CD4-positive, alpha-beta T cell (primary cell): ENCODE measurements at regions not wholly inside any gene's neighbourhood (a gene's known extent, or its start where the extent isn't known, plus 50 kb on each side); places are given as distances from the start of the nearest gene placed in this dataset.

ENCODE experiments used
- ATAC-seq: fragments of 200-7000 bp; cut with Tn5 transposase; one replicate; pipeline ENCODE4 v1.10.0; 2022; ENCODE audit warnings: mild to moderate bottlenecking; ENCODE audit not compliant: poor library complexity
- CTCF ChIA-PET: fragments of 350-600 bp; sonication (Branson Sonifier 250); formaldehyde crosslinking; loops from one replicate; lab custom pipeline; 2021; ENCODE audit warnings: antibody characterized with exemption, inconsistent platforms; lab: Charles Lee
- POLR2A ChIA-PET: fragments of 350-600 bp; sonication (Branson Sonifier 250); formaldehyde crosslinking; loops from one replicate; lab custom pipeline; 2021; ENCODE audit warnings: antibody characterized with exemption, inconsistent platforms; lab: Charles Lee
- DNase-seq, 14 experiments: peaks; one replicate each; pipeline ENCODE4 v3.0.0-alpha.2; 2013 to 2020; ENCODE audit warnings: mixed read lengths in 2 of 14
- H3K27ac ChIP-seq, 2 donors: one replicate each; pipeline versions ENCODE4 v1.5.1 to v1.7.0; 2013; ENCODE audit warnings: low read length in 2 of 2, low read depth in 1 of 2, mild to moderate bottlenecking in 1 of 2
- H3K27me3 ChIP-seq, 2 experiments: 1 replicate in 1 of 2; 2 replicates in 1 of 2; pipeline versions ENCODE4 v1.6.1 to v1.7.0; 2013; ENCODE audit warnings: low read length in 2 of 2, control low read depth in 1 of 2, mild to moderate bottlenecking in 1 of 2, moderate library complexity in 1 of 2; ENCODE audit not compliant: insufficient read depth in 2 of 2, control insufficient read depth in 1 of 2
- H3K36me3 ChIP-seq: one replicate; pipeline ENCODE4 v1.6.1; 2013; ENCODE audit warnings: low read length, control low read depth; ENCODE audit not compliant: insufficient read depth
- H3K4me1 ChIP-seq: one replicate; pipeline ENCODE4 v1.6.1; 2013; ENCODE audit warnings: low read length, control low read depth; ENCODE audit not compliant: insufficient read depth
- H3K4me3 ChIP-seq: one replicate; pipeline ENCODE4 v1.5.1; 2013; ENCODE audit warnings: mild to moderate bottlenecking, low read length, moderate library complexity
- H3K9me3 ChIP-seq, 2 experiments: 1 replicate in 1 of 2; 2 replicates in 1 of 2; pipeline versions ENCODE4 v1.6.1 to v1.7.0; 2013; ENCODE audit warnings: low read length in 2 of 2, mild to moderate bottlenecking in 2 of 2, control low read depth in 1 of 2, moderate library complexity in 1 of 2; ENCODE audit not compliant: control insufficient read depth in 1 of 2, insufficient read depth in 1 of 2
- H3K27ac Mint-ChIP-seq: one replicate; pipeline ENCODE4 v1.8.0; 2020; ENCODE audit warnings: mixed read lengths
- H3K27me3 Mint-ChIP-seq: one replicate; pipeline ENCODE4 v1.8.0; 2021; ENCODE audit warnings: mixed read lengths
- H3K36me3 Mint-ChIP-seq: one replicate; pipeline ENCODE4 v1.8.0; 2021; ENCODE audit warnings: low read depth, mixed read lengths
- H3K4me1 Mint-ChIP-seq: one replicate; pipeline ENCODE4 v1.8.0; 2021; ENCODE audit warnings: low read depth, mixed read lengths
- H3K4me3 Mint-ChIP-seq: one replicate; pipeline ENCODE4 v1.8.0; 2020; ENCODE audit warnings: mild to moderate bottlenecking, mixed read lengths
- H3K9me3 Mint-ChIP-seq: one replicate; pipeline ENCODE4 v1.8.0; 2020; ENCODE audit warnings: mixed read lengths
- intact Hi-C, 2 experiments: fragments of 100-400 bp; cut with DNase I in 1 of 2; cut with micrococcal nuclease in 1 of 2; formaldehyde crosslinking; loops; one replicate each; pipeline versions ENCODE4 v1.15.1 to v1.9.0; 2023 to 2025; cut with DNase I, micrococcal nuclease
- TF ChIP-seq, protein P1 (sequence below): fragments of 200-600 bp; IDR thresholded peaks from one replicate; pipeline ENCODE4 v1.8.0; 2022; ENCODE audit warnings: antibody characterized with exemption, mild to moderate bottlenecking

- Mint-ChIP-seq H3K4me1 (no peaks in the 10 kb centered on the region), H3K27me3 (peaks cover 11% of the 10 kb centered on the region), H3K9me3 (no peaks in the 10 kb centered on the region), H3K36me3 (no peaks in the 10 kb centered on the region), H3K27ac (no peak overlapping the region), H3K4me3 (no peak overlapping the region)
- Histone ChIP-seq H3K9me3 (peaks cover 0 to 8% of the 10 kb centered on the region in 2 experiments), H3K4me3 (no peak overlapping the region), H3K27me3 (peaks cover 0 to 7% of the 10 kb centered on the region in 2 experiments), H3K36me3 (no peaks in the 10 kb centered on the region), H3K27ac (no peak overlapping the region), H3K4me1 (no peaks in the 10 kb centered on the region)
- intact Hi-C loops = no loop called here
- DNase-seq (no peak), ATAC-seq (no peak)
- TF ChIP-seq, protein P1, sequence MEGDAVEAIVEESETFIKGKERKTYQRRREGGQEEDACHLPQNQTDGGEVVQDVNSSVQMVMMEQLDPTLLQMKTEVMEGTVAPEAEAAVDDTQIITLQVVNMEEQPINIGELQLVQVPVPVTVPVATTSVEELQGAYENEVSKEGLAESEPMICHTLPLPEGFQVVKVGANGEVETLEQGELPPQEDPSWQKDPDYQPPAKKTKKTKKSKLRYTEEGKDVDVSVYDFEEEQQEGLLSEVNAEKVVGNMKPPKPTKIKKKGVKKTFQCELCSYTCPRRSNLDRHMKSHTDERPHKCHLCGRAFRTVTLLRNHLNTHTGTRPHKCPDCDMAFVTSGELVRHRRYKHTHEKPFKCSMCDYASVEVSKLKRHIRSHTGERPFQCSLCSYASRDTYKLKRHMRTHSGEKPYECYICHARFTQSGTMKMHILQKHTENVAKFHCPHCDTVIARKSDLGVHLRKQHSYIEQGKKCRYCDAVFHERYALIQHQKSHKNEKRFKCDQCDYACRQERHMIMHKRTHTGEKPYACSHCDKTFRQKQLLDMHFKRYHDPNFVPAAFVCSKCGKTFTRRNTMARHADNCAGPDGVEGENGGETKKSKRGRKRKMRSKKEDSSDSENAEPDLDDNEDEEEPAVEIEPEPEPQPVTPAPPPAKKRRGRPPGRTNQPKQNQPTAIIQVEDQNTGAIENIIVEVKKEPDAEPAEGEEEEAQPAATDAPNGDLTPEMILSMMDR = no peak
- POLR2A ChIA-PET = no interaction called here
- CTCF ChIA-PET = no interaction called here
Measured at GRCh38 chr3:157566596-157566995, 63.4 kb upstream of the VEPH1 start.

GRCh38 chr3:157559401-157559800, 56.2 kb upstream of the VEPH1 start:
- Histone ChIP-seq H3K4me1 (no peaks in the 10 kb centered on the region), H3K9me3 (peaks cover 0 to 8% of the 10 kb centered on the region in 2 experiments), H3K36me3 (no peaks in the 10 kb centered on the region), H3K27me3 (no peaks in the 10 kb centered on the region), H3K27ac (no peak overlapping the region), H3K4me3 (no peak overlapping the region)
- ChIA-PET CTCF (interaction anchor here (0.7 kb wide), 1 partner anchor 1624 kb away, joined by 3 read pairs; no protein-coding TSS in a partner anchor), POLR2A (no interaction called here)
- no peaks in the 10 kb centered on the region for H3K4me1 Mint-ChIP-seq
- no peak overlapping the region for H3K4me3 Mint-ChIP-seq
- H3K27ac Mint-ChIP-seq = no peak overlapping the region
- ATAC-seq (no peak), DNase-seq (no peak)
- TF ChIP-seq, protein P1 = no peak
- H3K9me3 Mint-ChIP-seq = no peaks in the 10 kb centered on the region
- no peaks in the 10 kb centered on the region for H3K36me3 Mint-ChIP-seq
- peaks cover 11% of the 10 kb centered on the region for H3K27me3 Mint-ChIP-seq
- intact Hi-C loops = no loop called here
